ENCODE measurements at regions not wholly inside any gene's neighbourhood (a gene's known extent, or its start where the extent isn't known, plus 50 kb on each side); places are given as distances from the start of the nearest gene placed in this dataset.
A peak's percentile ranks its signal among the peaks of the same experiment; 100 is the strongest.

DNA sequence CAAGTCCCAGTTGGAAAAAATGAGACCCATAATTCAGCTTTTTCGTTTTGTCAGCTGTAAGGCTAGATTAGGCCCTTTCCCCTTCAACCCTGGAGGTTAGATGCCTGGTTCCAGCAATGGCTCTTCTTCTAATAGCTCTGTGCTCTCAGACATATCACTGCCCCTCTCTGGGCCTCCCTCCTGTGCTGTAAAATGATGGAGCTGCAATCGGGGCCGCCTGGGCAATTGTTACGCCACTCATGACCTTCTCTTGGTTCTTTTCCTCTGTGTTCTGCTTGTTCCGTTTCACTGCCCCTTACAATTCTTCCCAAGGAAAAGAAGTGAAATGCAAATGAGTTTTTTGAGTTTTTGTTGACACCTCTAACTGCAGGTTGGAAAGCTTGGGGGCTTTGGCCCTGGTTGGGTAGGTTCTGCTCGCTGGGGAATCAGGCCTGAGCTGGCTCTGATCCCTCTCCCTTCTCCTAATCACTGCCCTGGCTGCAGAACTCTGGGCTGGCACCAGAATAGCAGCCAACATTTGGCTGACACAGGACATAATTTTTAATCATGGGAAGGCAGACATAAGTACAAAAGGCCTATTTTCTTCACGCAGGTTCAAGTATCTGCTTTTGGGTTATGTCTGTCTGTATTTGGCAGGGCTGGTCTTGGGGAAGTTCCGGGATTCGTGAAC is 110.9 kb downstream of the FOXD1 start:
- no peak for DNase-seq

DNA sequence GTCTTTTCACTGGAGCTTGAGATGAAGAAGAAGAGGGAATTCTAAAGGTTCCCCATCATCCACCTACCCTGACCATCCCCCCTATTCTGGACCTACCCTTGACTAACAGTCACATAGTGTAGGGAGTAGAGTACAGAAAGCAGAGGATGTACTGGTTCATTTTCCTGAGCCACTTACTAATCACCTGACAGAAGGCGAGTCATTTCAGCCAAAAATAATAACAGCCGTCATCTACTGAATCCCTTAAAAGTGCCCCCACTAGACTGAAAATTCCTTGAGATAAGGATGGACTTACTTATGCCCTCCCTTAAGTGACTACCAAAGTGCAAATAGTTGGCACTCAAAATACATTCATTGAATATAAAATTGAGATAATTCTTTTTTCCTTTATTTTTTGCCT is 112.2 kb downstream of the FOXD1 start:
- DNase-seq = no peak

DNA sequence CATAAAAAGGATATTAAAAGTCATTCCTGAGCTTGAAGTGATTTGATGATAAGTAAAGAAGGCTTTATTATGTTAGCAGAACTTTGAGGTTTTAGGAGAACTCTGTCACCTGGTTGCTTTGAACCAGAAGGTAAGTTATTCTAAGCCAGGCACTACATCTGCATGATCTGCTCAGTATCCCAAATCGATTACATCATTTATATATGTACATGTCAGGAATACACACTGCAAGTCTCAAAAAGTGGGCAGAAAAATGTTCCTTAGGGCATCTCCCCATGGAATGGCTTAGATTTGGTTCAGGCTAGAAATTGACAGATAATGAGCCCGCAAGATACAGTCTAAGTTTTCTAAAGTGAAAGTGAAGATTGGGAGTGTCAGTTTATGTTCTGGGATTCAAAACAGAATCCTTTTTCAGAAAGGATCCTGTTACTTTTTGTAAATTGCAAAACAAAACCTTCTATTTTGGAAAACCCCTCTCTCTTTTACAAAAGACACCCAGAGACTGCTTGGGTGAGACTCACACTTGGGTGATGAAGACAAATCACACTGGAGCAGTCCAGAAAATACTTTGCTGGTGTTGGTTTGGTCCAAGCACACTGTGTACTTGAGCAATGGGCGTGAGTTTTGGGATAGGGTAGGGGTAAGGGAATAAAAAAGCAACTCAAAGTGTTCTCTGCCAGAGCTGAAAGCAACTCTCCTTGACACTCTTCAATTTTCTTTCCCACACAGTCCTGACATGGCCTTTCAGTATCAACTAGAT is 114.5 kb downstream of the FOXD1 start:
- DNase-seq = no peak

DNA sequence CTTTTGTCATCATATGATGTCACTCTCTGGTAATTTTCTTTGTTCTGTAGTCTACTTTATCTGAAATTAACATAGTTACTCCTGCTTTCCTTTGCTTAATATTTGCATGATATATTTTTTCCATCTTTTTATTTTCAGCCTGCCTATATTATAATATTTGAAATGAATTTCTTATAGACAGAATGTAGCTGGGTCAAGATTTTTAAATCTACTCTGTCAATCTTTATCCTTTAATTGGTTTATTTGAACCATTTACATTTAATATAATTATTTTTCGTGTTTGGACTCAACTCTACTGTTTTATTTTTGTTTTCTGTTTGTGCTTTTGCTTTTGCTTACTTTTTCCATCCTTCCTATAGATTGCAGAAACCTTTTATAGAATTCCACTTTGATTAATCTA is 118.0 kb downstream of the FOXD1 start:
- no peak for DNase-seq

DNA sequence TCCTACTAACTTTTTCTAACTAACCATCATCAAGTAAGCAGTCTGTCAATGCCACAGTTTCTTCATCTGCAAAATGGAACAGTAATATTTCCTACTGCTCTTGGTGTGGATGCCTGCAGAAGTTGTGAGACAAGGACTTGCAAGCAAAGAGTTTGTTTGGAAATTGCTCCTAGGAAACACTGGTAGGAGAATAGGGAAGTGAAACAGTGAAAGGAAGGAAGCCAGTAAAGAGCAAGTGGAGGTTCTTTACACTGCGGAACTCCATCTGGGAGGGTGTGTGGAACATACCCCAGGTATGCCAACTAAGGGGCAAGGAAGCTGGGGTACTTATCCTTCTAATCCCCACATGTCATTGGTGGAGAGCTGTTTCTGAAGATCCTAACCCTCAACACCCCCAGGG is 119.9 kb downstream of the FOXD1 start:
- DNase-seq = no peak

DNA sequence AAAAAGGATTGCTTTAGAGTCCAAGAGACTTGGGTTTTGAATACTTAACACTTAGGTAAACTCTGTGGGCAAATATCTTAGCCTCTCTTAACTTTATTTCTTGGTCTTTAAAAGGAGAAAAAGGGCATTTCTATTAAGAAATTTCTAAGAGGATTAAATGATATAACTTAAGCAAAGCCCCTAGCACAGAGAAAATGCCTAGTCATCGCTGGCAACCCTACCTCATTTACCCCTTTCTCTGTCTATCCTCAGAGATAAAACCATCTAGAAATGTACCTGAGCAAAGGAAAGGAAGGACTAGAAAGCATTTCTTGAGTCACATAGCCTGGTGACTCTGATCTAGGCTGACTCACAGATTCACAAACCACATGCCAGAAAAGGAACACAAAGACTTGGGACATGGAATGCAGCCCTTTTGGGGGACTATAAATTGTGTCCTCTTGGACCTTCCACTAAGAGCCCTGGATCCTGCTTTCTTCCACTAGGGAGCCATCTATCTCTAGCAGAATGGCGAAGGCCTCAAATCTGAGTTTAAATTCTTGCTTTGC is 120.6 kb downstream of the FOXD1 start:
- no peak for DNase-seq

DNA sequence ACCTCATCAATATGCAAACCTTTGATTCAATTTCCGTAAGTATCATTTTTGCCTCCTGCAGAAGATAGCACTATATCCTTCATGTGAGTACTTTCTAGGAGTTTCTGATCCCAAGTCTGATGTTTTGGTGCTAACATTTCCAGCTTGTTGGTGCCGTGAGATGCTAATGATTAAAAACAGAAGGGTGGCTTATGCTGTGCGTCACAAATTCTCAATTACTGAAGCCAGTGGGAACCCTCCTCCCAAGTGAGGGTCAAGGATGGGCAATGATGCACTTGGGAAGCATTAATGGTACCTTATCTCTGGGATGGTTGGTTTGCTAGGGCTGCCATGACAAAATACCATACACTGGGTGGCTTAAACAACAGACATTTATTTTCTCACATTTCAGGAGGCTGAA is 123.0 kb downstream of the FOXD1 start:
- no peak for DNase-seq

DNA sequence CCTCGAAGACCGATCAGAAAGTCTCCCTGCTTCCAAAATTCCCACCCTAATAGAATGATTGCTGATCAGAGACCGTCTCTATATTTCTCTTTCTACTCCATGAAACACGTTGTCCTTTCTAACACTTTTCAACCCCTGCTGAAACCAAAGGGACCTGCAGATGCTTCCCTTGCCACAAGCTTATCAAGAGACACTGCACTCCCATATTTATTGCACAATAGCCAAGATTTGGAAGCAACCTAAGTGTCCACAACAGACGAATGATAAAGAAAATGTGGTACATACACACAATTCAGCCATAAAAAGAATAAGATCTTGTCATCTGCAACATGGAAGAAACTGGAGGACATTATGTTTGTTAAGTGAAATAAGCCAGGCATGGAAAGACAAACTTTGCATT is 125.1 kb downstream of the FOXD1 start:
- DNase-seq = no peak

DNA sequence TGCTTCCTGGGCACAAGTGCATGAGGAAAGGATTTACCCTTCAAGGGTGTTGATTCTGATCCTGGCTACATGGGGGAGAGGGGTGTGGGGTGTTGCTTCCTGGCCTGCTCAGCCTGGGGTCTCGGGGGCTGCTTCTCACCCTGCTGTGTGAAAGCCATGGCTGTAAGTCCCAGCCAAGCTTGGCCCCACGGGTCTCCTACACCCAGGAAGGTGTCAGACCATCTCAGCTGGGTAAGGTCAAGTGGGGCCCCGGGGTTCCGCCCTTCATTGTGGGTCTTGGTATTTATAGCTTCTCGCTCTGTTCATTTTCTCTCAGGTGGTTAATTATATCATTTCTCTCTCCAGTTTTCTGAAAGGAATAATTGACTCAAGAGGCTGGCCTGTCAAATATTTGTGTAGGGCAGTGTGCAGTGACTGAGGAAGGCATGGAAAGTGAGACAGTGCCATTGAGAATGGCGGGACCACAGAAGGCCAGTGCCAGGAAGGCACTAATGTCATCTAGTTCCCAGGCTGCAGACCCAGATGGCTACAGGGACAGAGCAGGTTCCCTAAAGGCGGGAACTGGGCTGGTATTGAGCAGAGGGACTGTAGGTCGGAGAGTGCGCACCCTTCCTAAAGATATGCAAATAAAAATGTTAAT is 126.0 kb downstream of the FOXD1 start:
- DNase-seq = peak; percentile 84

DNA sequence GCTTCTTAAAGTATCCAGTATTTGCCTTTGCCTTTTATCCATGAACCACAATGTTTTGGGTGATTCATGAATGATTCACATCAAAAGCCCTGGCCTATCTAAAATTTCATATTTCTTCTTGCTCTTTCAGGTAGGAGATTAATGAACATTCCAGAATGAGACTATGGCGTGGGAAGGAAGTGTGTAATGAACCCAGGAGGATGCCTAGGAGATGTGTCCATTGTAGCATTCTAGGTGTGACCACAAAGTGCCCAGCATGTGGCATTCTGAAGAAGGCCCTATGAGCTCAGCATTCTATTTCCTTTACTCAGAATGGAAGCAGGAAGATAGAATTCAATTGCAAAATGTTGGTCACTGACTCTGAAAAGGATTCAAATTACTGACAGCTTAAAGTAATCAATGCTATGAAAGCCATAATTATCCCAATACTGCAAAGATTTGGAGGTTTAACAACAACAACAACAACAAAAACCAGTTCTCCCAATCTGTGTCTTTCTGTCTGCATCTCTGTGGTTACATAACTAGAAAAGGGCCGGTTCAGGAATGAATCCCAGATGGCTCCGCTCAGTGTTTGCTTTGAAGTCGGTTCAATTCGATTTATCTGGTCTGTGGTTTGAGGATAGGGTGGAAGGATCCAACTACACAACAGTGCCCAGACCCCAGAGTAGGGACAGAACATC is 126.7 kb downstream of the FOXD1 start:
- DNase-seq = peak; percentile 79

DNA sequence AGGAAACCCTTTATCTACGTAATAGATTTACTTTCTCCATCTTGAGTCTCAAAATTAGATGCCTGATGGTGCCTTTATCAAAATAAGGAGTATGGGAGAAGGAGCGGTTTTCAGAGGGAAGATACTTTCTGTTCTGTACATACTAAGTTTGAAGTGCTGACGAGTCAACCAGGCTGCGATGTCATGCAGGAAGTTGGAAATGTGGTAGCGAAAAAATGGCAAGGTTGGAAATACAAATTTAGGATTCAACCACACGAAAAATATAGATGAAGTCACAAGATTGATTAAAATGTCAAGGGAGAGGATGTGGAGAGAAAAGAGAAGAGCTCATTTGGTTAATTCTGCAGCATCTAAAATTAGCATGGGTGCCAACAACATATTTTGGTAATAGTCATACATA is 129.5 kb downstream of the FOXD1 start:
- DNase-seq = no peak

DNA sequence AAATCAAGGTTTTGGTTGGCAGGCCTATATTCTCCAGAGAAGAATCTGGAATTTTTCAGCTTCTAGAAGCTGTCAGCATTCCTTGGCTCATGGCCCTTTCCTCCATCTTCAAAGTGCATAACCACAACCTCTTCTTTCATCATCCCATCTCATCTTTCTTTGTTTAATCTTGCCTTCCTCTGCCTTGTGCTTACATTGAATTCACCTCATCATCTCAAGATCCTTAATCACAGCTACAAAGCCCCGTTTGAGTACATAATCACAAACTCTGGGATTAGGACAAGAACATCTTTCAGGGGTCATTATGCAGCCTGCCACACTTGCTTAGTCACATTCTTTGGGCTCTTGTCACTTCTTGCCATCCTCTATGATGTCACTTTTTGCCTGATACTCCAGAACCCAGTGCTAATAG is 130.3 kb downstream of the FOXD1 start:
- no peak for DNase-seq

DNA sequence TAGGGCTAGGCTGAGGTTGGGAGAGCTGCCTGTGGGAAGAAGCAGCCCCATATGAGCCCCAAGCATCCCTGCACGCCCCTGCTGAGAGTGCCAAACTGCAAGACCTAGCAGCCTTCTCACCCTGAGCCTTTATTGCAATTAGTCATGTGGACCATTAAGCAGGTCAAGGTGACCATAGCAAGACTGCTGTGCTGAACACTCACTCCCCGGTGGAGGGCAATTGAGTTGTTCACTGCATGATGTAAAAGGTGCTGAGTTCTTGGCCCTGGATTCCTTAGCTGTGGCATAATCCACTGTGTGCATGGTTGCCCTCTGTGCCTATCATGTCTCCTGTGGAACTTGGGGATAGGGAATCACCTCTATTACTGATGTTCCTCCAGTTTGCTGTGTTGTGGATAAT is 131.1 kb downstream of the FOXD1 start:
- DNase-seq = no peak

DNA sequence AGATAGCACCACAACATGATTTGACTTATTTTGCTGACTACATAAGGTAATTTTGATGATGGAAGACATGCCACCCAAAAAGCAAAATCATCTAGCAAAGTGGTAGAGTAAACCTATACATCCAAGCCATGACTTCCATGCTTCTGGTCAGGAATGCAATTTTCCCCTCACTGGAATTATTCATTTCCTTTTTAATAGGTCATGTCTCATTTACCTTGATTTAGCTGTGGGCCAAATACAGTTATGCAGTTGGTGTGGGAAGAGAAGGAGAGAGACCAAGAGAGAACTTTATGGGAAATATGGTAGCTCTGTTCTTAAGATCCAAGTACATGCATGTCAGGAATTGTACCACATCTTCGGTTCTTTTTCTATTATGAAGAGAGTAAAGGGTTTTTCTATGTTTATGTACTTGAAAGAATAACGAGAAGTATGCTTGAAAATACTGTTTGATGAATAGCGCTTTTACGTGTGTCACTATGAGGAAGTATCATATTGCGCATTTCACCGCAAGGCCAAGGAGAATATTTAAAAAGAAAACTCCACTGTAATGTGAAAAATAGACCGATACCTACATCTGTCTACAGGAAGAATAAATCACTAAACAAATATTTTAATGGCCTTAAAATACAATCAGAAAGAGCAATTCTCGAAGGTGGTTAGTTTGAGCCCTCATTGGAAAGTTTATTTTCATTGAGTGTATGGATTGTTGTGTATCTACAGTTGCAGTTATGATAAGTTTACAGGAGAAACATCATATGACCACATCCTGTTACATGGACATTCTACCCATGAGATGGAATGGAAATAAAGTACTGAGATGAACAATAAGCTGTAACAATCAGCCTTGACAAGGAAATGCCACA is 134.0 kb downstream of the FOXD1 start:
- peak; percentile 34 for DNase-seq

DNA sequence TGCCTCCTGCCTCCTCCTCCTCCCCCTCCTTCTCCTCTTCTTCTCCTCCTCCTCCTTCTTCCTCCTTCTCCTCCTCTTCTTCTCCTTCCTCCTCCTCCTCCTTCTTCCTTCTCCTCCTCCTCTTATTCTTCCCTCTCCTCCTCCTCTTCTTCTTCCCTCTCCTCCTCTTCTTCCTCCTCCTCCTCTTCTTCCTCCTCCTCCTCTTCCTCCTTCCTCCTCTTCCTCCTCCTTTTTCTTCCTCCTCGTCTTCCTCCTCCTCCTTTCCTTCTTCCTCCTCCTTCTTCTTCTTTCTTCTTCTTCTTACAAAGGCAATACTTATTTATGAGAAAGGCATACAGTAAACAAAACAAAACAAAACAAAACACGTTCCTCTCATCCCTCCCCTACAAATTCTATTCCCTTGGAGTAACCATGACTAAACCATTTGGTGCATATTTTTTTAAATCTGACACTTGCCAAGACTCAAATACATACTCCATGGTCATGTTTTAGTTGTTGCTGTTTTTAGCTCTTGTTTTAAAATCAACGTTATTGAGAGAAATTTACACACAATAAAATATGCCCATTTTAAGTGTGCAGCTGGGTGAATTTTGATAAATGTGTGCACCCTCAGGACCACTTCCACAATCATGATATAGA is 135.6 kb downstream of the FOXD1 start:
- no peak for DNase-seq

DNA sequence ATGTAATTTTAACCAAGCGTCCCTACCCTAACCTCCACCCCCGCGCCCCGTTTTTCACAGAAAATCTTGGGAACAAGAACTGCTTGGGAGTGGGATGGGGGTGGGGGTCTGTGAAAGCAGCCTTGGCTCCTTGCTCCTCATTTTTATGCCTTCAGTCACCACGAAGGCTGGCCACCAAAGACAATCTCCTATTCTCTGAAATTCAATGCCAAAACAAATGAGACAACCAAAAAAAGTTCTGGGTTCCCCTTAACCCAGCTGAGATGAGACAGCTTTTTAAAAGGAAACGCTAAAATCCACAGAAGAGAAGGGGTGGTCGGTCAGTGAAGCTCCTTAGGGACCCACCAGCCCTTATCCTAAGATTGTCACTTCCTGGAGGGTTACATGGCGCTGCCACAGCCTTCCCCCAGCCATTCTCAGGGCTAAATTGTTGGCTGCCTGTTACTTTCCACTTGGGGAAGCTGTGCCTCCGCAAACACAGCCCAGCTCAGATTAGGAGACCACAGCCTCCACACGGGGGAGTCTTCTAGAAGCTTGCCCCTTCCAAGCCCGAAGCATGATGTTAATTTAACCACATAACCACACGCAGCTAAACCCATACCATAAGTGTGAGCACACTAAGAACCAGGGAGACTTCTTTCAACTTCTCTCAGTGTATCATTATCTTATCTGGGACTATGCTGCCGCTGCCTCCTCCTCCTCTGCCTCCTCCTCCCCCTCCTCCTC is 136.3 kb downstream of the FOXD1 start:
- DNase-seq = no peak

DNA sequence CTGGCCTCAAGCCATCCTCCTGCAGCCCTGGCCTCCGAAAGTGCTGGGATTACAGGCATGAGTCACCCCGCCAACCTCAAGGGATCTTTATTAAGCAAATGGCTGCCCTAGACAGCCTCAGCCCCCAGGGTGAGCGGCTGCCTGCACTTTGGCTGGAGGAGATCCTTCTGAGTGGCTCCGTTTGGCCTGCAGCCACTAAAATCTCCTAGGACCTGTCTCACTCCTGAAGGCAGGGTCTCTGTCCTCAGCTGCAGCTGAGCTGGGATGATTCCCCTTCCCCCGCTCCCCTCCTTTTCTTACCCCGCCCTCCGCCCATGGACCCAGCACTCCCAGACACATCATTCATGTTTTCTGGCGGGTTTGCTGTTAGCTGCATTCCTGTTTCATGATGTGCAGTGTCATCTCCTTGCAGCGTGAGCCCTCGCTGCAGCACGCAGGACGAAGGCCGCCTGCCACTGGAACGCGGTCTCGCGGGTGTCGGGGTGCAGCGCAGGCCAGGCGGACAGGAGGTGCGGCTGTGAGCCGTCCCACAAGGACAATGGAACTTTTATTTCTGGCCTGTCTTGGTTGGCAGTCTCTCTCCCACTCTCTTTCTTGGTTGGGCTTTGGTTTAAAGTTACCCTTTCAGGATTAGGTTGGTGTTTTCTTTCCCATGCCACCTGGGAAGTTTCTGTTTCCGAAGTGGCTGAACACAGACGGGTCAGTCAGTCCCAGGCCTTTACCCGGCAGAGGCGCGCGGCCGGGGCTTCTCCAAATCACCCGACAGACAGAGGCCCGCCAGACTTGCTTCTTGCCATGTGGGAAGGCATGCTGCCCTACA is 137.1 kb downstream of the FOXD1 start:
- DNase-seq = peak; percentile 5

DNA sequence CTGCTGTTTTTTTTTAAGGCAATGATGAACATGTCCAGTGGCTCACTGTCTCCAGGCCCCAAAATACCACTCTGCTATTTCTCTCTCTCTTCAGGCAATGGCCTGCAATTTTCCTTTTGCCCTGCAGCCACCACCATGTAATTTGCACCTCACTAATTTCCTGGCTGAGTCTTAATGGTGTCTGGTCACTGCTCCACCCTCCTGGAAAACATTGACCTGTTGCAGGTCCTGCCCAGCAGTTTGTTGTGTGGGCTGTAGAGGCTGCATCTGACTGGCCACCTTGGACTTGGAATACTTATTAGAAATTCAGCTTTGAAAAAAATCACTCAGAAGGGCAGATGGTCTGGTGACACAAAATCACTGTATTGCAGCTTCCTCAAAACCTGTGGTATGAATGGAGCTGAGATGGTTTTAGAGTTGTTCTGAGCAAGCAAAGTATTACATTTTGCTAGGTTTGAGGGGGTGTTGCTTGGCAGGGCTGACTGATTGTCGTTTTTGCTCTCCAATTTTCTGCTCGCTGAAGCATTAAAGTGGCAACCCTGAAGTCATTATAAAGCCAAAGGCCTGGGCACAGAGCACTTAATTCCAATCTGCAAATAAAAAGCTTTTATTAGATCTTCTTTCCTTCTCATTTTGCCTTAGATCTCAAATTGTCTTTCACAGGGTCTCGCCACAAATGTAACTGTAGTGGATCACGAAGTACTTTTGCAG is 134.8 kb downstream of the TMEM174 start:
- DNase-seq = peak; percentile 32

DNA sequence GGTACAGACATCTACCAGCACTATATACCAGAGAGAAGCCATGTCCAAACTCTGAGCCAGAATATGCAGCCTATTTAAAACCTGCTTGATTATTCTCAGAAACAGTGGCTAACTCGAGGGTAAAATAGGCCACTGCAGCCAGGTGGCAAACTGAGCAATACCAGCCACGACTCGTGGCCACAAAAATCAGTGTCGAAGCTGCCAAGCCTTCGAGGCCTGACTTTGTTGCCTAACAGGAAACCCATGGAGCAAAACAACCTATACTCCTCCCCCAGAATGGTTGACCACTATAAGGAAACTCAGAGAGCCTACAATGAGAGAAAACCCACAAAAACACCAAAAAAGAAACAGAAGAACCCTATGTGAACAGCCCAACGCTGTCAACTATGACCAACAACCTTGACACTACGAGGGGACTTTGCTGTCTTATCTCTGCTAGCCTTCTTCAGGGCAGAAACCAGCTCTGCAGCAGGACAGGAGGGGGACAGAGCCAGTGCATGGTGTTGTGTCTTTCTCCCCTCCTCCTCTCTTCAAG is 133.8 kb downstream of the TMEM174 start:
- no peak for DNase-seq
